Astrocyte (in vitro differentiated cells and primary cell): ENCODE measurements at regions not wholly inside any gene's neighbourhood (a gene's known extent, or its start where the extent isn't known, plus 50 kb on each side); places are given as distances from the start of the nearest gene placed in this dataset.

Source experiments
- DNase-seq: peaks from one replicate; pipeline ENCODE4 v3.0.0-alpha.2; 2010; ENCODE audit warnings: low read depth
- FAIRE-seq: peaks from 2 replicates; lab custom pipeline; 2011; peaks lifted over from hg19 to GRCh38; lab: Jason Lieb, UNC
- H2AFZ ChIP-seq: 2 replicates; pipeline ENCODE4 v1.6.0; 2012; ENCODE audit warnings: low read depth, low read length, inconsistent platforms
- H3K27ac ChIP-seq: 2 replicates; pipeline ENCODE4 v1.5.1; 2011; ENCODE audit warnings: low read depth, low read length, inconsistent platforms
- H3K27me3 ChIP-seq: 2 replicates; pipeline ENCODE4 v1.6.0; 2011; ENCODE audit warnings: low read length, inconsistent platforms; ENCODE audit not compliant: insufficient read depth
- H3K36me3 ChIP-seq: 2 replicates; pipeline ENCODE4 v1.5.1; 2011; ENCODE audit warnings: low read length, inconsistent platforms; ENCODE audit not compliant: insufficient read depth
- H3K4me1 ChIP-seq: 2 replicates; pipeline ENCODE4 v1.5.1; 2011; ENCODE audit warnings: low read length, inconsistent platforms; ENCODE audit not compliant: insufficient read depth
- H3K4me2 ChIP-seq: 2 replicates; pipeline ENCODE4 v1.6.0; 2012; ENCODE audit warnings: low read length, inconsistent platforms
- H3K4me3 ChIP-seq: 2 replicates; pipeline ENCODE4 v1.5.1; 2011; ENCODE audit warnings: low read depth, mild to moderate bottlenecking, low read length, inconsistent platforms; ENCODE audit not compliant: insufficient read depth
- H3K79me2 ChIP-seq: 2 replicates; pipeline ENCODE4 v1.6.0; 2012; ENCODE audit warnings: mild to moderate bottlenecking, low read length, inconsistent platforms; ENCODE audit not compliant: insufficient read depth
- H3K9ac ChIP-seq: 2 replicates; pipeline ENCODE4 v1.6.0; 2012; ENCODE audit warnings: mild to moderate bottlenecking, low read length, inconsistent platforms
- H3K9me3 ChIP-seq: 2 replicates; pipeline ENCODE4 v1.5.1; 2012; ENCODE audit warnings: low read depth, mild to moderate bottlenecking, low read length, inconsistent platforms; ENCODE audit not compliant: insufficient read depth
- H4K20me1 ChIP-seq: 2 replicates; pipeline ENCODE4 v1.6.0; 2012; ENCODE audit warnings: low read length, inconsistent platforms; ENCODE audit not compliant: insufficient read depth
- H3K27ac Mint-ChIP-seq: one replicate; pipeline ENCODE4 v1.8.0; 2021; ENCODE audit warnings: mild to moderate bottlenecking, mixed read lengths; ENCODE audit not compliant: unreplicated experiment
- H3K27me3 Mint-ChIP-seq: one replicate; pipeline ENCODE4 v1.8.0; 2021; ENCODE audit warnings: low read depth, mixed read lengths; ENCODE audit not compliant: unreplicated experiment
- H3K36me3 Mint-ChIP-seq: one replicate; pipeline ENCODE4 v1.8.0; 2021; ENCODE audit warnings: low read depth, mixed read lengths; ENCODE audit not compliant: unreplicated experiment
- H3K4me1 Mint-ChIP-seq: one replicate; pipeline ENCODE4 v1.8.0; 2021; ENCODE audit warnings: low read depth, mixed read lengths; ENCODE audit not compliant: unreplicated experiment
- H3K4me3 Mint-ChIP-seq: one replicate; pipeline ENCODE4 v1.8.0; 2021; ENCODE audit warnings: mild to moderate bottlenecking, moderate library complexity, mixed read lengths; ENCODE audit not compliant: unreplicated experiment
- H3K9me3 Mint-ChIP-seq: one replicate; pipeline ENCODE4 v1.8.0; 2021; ENCODE audit warnings: mild to moderate bottlenecking, mixed read lengths; ENCODE audit not compliant: unreplicated experiment
- EZH2 ChIP-seq: IDR thresholded peaks from 2 replicates; pipeline ENCODE4 v1.6.1; 2012; ENCODE audit warnings: mild to moderate bottlenecking, low read length, inconsistent platforms; ENCODE audit not compliant: insufficient read depth
- TF ChIP-seq, protein P1 (sequence below): IDR thresholded peaks from 2 replicates; pipeline ENCODE4 v1.5.1; 2011; ENCODE audit warnings: low read depth, mild to moderate bottlenecking, inconsistent platforms, low read length, moderate library complexity; ENCODE audit not compliant: insufficient read depth

DNA sequence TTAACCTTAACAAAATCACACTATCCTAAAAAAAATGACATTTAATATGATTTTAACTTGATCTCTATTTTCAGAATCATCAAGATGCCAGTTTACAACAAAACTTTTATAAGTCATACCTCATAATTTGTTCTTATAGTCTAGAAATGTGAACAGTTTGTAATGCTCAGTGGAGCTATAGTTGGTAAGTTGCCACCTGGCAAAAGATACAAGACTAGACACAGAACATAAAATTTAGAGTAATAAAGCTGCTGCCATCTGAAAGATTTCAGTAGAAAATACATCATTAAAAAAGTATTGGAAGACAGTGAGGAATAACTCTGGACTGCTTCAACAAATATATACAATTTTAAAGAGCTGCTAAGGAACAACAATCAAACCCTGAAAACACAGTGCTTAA lies 233.8 kb downstream of the GABRG2 start:
- H3K9me3 ChIP-seq: no peaks in the 10 kb centered on the region
- no peak overlapping the region for H3K4me3 Mint-ChIP-seq
- no peak overlapping the region for H3K4me2 ChIP-seq
- no peak overlapping the region for H2AFZ ChIP-seq
- FAIRE-seq (no peak), DNase-seq (no peak)
- H3K27me3 ChIP-seq: no peaks in the 10 kb centered on the region
- H3K79me2 ChIP-seq: no peaks in the 10 kb centered on the region
- H3K36me3 ChIP-seq: no peaks in the 10 kb centered on the region
- H3K27ac Mint-ChIP-seq: no peak overlapping the region
- H3K36me3 Mint-ChIP-seq: no peaks in the 10 kb centered on the region
- no peaks in the 10 kb centered on the region for H3K27me3 Mint-ChIP-seq
- no peaks in the 10 kb centered on the region for H4K20me1 ChIP-seq
- H3K4me1 ChIP-seq: no peaks in the 10 kb centered on the region
- TF ChIP-seq, protein P1, sequence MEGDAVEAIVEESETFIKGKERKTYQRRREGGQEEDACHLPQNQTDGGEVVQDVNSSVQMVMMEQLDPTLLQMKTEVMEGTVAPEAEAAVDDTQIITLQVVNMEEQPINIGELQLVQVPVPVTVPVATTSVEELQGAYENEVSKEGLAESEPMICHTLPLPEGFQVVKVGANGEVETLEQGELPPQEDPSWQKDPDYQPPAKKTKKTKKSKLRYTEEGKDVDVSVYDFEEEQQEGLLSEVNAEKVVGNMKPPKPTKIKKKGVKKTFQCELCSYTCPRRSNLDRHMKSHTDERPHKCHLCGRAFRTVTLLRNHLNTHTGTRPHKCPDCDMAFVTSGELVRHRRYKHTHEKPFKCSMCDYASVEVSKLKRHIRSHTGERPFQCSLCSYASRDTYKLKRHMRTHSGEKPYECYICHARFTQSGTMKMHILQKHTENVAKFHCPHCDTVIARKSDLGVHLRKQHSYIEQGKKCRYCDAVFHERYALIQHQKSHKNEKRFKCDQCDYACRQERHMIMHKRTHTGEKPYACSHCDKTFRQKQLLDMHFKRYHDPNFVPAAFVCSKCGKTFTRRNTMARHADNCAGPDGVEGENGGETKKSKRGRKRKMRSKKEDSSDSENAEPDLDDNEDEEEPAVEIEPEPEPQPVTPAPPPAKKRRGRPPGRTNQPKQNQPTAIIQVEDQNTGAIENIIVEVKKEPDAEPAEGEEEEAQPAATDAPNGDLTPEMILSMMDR: no peak
- TF ChIP-seq EZH2: no peak
- H3K27ac ChIP-seq: no peak overlapping the region
- no peak overlapping the region for H3K4me3 ChIP-seq
- H3K9me3 Mint-ChIP-seq: peaks cover 3% of the 10 kb centered on the region
- no peaks in the 10 kb centered on the region for H3K4me1 Mint-ChIP-seq
- no peak overlapping the region for H3K9ac ChIP-seq

DNA sequence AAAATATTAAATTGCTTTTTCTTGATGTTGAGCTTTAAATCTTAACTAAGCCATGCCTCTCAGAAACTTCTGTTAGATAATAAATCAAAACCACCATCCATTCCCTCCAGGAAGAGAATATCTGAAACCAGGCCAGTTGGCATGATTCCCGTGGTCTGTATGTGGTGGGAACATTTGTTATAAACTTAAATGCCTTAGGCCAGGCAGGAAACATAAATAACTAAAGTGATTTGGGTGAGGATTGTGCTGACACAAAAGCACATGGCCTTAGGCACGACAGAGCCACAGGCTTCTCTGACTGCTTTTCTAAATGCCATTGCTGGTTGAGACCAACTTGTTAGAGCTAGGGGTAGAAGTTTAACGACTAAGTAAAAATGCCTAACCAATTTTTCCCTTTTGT lies 255.9 kb downstream of the GABRG2 start:
- H3K9me3 ChIP-seq: no peaks in the 10 kb centered on the region
- no peaks in the 10 kb centered on the region for H3K4me1 ChIP-seq
- H3K4me1 Mint-ChIP-seq: no peaks in the 10 kb centered on the region
- DNase-seq (no peak), FAIRE-seq (no peak)
- H3K36me3 Mint-ChIP-seq: no peaks in the 10 kb centered on the region
- no peaks in the 10 kb centered on the region for H3K79me2 ChIP-seq
- no peak overlapping the region for H2AFZ ChIP-seq
- peaks cover 2% of the 10 kb centered on the region for H3K27me3 Mint-ChIP-seq
- H3K36me3 ChIP-seq: no peaks in the 10 kb centered on the region
- no peak overlapping the region for H3K27ac Mint-ChIP-seq
- H3K27me3 ChIP-seq: no peaks in the 10 kb centered on the region
- no peaks in the 10 kb centered on the region for H4K20me1 ChIP-seq
- H3K4me2 ChIP-seq: no peak overlapping the region
- peaks cover 5% of the 10 kb centered on the region for H3K9me3 Mint-ChIP-seq
- H3K4me3 ChIP-seq: no peak overlapping the region
- no peak overlapping the region for H3K27ac ChIP-seq
- TF ChIP-seq, protein P1: no peak
- TF ChIP-seq EZH2: no peak
- no peak overlapping the region for H3K4me3 Mint-ChIP-seq
- no peak overlapping the region for H3K9ac ChIP-seq

DNA sequence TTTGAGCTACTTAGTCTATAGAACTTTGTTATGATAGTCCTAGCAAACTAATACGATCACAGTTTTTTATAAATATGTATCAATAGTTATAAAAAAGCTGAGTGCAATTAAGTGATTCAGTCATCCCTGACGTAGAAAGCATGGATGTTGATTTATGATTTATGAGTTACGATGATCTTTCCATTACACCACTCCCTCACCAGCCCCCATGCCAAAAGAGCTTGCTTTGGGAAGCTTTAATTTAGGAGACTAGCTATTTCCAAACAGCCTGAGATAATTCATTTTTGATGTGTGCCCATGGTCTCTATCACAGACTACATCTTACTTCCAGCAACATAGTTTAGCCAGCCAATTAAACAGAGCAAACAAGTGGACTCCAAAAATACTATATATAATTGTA lies 256.8 kb downstream of the GABRG2 start:
- Histone ChIP-seq H4K20me1 (no peaks in the 10 kb centered on the region), H3K4me2 (no peak overlapping the region), H3K4me1 (no peaks in the 10 kb centered on the region), H3K9me3 (no peaks in the 10 kb centered on the region), H3K9ac (no peak overlapping the region), H3K4me3 (no peak overlapping the region), H3K27me3 (no peaks in the 10 kb centered on the region), H3K79me2 (no peaks in the 10 kb centered on the region), H2AFZ (no peak overlapping the region), H3K36me3 (no peaks in the 10 kb centered on the region), H3K27ac (no peak overlapping the region)
- DNase-seq (no peak), FAIRE-seq (no peak)
- Mint-ChIP-seq H3K27me3 (peaks cover 2% of the 10 kb centered on the region), H3K9me3 (peaks cover 5% of the 10 kb centered on the region), H3K27ac (no peak overlapping the region), H3K36me3 (no peaks in the 10 kb centered on the region), H3K4me3 (no peak overlapping the region), H3K4me1 (no peaks in the 10 kb centered on the region)
- no peak for TF ChIP-seq EZH2
- TF ChIP-seq, protein P1: no peak
